Stimulated activated CD8-positive, alpha-beta memory T cell treated with anti-CD3 and anti-CD28 coated beads, Interleukin-15, amount 100 ng/mL, for 4 hours (primary cell): ENCODE measurements at regions not wholly inside any gene's neighbourhood (a gene's known extent, or its start where the extent isn't known, plus 50 kb on each side); places are given as distances from the start of the nearest gene placed in this dataset.
"Not testable (repeated sequence)": the region's sequence is repeated elsewhere in the genome, so short reads cannot be mapped to it uniquely, and the experiment has no call there.

ENCODE experiments used
- DNase-seq, 2 donors: peaks; one replicate each; pipeline ENCODE4 v3.0.0-alpha.2; 2020; ENCODE audit warnings: low read depth in 2 of 2

DNA sequence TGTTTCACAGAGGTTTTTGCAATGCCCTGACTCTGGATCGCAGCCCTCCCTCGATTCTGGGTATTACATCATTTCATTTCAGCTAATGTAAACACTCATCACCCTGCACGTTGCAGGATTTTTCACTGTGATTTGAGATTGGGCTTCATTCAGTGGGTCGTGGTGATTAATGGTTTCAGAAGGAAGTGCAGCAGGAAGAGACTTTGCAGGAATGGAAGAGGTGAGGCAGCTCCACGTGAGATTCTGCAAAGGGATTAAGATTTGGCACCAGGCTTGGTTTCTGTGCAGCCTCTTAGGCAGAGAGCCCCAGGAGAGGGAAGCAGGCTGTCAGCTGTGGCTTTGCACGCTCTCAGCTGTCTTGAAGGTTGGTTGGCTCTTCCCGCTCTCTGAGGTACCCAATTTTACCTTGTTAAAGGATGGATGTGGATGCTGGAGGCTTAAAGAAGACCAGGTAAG, 95.2 kb downstream of the PLCE1 start:
- DNase-seq = no peak

DNA sequence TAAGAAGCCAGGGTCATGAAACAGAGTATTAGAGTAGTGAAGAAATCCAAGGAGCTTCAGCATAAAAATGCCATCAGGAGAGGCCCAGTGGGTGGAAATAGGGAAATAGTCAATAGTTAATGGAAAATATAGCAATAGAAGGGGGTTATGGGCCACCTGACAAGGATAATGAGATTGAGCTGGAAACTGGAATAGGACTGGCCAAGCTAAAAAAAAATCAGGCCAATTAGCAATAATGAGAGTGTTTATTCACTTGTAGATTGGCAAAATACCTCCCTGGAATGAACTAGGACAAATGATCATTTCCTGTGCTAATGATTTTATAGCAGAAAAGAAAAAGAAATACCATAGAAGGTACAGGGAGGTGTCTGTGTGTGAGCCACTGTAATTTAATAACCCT, 97.9 kb downstream of the PLCE1 start:
- no peak for DNase-seq

DNA sequence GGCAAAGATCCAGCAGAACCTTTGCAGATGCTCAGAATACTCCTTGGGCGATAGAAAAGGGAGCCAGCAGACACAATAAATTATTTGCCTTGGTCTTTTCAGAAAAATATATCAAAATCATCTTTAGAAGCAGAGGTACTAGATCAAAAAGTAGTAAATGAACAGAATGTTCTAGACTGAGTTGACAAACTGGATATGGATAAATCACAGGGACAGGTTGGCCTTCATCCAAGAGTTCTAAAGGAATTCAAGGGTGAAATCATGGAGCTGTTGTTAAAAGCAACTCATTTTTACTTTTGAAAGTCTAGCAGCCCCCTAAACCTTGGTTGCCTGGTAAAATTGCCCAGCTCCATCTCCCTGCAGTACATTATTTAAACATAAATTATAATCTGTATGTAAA, 99.1 kb downstream of the PLCE1 start:
- DNase-seq = no peak

DNA sequence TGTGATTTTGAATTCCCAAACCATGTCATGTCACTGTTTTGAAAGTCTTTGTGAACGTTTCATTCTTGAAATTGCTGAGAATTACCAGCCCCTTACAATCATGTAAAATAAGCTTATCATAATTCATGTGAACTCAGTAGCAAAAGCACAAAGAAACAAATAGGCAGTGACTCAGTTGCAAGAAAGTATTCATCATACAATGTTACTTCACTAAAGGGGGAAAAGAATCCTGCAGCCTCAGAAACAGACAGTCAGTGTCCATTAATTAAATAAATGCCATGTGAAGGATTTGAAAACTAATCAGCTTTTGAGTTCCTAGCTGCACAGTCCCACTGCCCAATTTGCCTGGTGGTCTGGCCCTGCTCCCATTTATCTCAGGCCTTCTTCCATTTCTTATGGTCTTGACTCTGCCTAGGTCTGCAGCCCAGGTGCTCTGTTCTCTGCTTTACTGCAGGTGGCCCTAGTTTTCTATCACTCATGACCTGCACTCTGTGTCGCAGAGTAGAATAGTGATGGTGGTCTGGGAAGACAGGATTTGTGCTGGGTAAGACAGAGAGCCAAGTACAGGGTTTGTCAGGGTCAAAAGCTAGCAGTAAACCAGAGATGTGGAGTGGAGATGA, 99.7 kb downstream of the PLCE1 start:
- no peak for DNase-seq

DNA sequence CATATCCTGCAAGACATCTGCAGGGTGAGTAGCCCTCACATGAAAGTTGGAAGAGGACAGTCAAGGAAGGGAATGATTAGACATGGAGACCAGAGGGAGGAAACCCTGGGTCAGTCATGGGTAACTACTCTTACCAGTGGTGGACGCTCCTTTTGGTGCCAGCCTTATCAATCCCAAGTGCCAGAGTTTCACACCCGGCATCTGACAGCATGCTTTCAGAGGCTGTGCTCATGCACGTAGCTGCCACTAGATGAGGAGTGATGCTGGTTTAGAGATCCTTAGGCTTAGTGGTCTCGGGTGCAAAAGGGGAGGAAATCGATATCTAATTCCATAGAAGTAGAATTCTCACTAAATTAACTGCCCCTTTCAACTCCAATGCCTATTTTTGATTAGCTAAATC, 100.8 kb downstream of the PLCE1 start:
- no peak for DNase-seq

DNA sequence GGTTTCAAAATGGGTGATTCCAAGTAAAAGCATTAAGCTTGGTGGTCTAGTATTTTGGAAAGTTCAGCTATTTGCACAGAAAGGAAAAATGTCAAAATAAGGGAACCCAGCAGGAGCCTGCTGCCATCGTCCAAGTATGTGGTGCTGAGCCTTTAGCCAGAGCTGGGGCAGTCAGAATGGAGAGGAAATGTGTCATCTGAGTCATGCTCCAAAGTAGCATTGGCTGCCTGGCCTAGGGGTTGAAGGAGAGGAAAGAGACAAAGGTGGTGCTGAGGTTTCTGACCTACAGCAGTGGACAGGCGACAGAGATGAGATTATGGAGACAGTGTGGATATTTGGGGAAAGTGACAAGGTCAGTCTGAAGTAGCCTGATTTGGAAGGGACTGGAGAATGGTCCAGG, 103.9 kb downstream of the PLCE1 start:
- DNase-seq = no peak

DNA sequence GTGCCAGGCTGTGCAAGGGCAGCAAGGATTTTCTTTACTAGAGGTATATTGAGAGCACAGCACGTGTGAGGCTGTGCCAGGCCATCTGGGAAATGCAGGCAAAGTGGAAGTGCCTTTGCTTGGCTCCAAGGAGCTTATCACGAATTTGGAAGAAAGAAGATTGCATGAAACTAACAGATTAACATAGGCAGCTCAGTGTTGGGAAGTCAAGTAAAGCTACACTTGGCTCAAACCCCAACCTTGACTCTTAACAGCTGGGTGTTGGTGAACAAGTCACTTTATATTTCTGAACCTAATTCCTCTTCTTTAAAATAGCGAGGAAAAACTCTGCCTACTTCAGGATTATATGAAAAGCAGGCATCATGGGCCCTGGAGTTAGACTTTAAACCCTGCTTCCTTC, 105.2 kb downstream of the PLCE1 start:
- DNase-seq = no peak

DNA sequence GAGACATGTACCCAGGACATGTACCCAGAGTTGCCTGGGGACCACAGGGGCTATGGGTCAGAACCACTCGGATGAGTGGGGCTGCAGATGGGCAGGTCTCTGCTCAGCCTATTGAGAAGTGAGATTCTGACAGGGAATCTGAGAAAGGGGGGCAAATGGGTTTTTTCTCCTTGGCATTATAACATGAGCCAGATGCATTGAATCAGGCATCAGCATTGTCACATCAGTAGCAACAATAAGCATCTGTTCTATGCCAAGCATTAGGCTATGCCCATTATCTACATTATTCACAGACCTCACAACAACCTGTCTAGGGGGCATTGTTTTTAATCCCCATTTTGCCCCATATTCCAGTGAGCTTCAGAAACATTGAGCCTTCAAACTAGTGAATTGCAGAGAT, 108.2 kb downstream of the PLCE1 start:
- no peak for DNase-seq

DNA sequence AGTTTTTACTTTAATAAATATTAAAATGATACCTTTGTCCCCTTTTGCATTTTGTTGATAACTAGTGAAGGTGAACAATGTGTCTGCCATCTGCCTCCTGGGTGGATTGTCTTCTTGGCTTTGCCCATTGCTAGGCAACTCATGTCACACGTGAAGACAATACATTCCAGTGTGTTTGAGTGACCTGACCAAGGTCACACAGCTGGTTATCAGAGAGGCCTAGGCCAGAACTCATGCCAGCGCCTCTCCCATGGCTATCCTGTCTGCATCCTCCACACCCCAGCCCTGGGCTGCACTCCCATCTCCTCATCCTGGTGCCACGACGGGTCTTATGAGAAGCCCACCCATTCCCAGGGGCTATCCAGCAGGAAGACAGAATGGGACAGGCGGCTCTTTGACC, 108.7 kb downstream of the PLCE1 start:
- no peak for DNase-seq

DNA sequence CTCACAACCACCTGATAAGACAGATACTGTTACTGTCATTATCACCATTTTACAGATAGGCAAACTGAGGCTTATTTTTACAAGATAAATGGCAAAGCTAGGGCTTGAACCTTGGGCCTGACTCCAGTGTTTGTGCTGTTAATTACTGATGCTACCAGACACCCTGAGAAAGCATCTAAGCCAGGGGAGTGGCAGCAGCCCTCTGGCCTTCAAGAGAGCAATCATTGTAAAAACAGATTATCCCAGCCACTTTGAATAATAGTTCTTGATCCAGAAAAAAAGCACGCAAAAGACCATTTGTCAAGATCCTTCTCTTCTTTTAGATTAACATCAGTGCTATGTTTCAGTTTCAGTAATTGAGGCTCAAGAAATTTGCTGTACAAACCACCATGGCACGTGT, 109.5 kb downstream of the PLCE1 start:
- no peak for DNase-seq

DNA sequence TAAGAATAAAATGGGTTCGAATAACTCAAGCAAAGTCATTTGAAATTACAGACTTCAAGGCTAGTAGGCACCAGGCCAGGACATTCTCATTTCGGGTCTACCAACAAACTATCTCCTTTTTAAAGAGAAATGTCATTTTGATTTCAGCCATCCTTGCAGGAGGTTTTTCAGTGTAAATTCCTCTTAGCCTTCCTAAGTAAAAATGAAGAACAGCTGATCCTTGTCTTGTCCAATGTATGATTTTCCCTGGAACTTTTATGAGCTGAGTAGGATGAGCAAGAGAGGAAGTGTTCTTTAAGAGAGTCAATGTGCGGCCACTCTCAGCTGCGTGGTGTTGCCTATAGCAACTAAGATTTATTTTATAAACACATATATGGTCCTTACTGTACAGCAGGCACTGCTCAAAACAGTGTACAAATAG, 110.1 kb downstream of the PLCE1 start:
- DNase-seq = no peak

DNA sequence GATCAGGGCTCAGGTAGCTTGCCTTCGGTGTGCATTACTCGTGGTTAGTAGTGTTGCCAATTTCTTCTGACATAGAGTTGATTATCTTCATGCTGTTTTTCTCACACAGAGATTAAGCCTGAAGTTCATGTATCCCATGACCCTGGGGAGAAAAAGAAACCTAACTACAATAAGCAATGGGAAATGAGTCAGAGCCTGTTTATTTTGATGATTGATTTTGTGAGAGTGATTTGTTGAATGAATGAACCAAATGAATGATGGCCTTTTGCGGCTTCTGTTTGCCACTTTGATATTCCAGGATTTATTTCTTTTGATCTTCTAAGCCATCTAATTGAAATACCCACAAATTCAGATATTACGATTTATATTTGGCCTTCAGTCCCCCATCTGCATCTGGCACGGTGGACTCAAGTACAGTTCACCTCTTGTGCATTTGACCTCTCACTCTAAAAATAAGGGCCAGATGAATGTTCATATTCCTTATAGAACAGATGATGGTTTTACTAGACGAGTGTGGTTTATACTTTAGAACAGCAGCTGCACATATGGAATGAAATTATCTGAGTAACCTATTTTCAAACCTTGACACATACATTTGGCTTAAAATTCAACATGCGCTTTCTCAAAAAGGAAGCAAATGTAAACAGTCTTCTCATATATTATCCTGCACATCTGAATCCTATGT, 110.7 kb downstream of the PLCE1 start:
- no peak for DNase-seq

DNA sequence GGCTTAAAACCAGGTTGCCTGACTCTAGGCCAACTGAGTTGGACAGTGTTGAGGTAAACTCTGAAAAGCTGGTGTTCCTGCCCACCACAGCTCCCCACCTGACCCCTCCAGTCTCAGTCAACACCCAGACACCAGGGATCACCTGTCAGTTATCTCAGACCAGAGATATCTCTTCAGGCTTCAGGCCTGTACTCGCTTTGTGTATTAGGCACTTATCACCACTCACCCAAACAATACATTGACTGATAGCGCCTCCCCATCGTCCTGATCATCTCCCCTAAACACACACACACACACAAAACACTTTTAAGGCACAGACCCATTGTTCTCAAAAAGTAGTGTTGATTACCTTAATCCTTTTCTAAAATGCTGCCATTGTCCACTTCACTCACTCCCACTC, 111.5 kb downstream of the PLCE1 start:
- DNase-seq = no peak

DNA sequence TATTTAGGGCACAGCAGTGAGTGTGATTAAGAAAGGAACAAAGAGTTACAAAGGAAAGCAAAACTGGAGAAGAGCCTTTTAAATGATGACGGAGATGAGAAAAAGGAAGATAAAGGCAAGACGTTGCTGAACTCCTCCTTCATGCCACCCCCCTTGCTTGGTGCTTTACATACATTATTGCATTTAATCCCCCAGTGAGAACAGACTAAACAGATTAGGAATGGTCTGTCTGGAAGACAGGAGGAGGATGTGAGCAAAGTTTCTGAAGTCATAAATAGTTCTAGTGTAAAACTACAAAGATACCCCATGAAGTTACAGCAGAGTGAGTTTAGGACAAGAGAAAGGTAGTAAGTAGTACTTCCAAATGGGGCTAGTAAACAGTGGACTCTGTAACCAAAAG, 113.5 kb downstream of the PLCE1 start:
- DNase-seq = no peak

DNA sequence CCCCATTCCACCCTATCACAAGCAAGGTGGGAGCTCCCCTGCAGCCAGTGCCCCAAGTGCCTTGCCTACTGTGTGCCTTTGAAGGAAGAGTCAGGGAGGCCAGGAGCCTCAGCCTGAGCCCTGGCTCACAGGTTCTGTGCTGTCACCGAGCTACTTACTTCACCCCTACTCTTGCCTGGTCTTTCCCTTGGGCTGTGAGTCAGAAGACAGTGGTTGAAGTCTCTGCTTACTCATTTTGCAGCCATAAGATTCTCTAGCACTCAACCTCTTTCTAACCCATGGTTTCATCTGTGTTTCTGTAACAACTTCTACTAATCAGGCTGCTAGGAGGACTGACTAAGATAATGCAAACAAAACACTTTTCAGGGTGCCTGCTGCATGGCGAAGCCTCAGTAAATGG, 114.5 kb downstream of the PLCE1 start:
- no peak for DNase-seq

DNA sequence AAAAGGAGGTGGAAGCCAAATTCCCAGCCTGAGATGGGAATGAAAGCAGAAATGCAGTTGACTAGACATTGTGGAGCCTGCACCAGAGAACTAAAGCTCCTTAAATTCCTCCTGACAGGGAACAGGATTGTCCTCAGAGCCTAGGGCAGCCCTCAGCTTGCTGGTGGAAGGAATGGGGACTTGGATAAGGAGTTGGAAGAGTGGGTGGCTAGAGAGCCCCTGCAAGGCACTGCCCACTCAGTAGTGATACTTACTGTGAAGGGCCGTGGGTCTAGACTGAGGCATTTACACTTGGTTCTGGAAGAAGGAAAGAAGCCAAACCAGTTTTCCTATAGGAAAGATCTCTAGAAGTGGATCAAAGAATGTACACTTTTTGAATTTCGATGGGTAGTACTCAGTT, 117.6 kb downstream of the PLCE1 start:
- DNase-seq = no peak

DNA sequence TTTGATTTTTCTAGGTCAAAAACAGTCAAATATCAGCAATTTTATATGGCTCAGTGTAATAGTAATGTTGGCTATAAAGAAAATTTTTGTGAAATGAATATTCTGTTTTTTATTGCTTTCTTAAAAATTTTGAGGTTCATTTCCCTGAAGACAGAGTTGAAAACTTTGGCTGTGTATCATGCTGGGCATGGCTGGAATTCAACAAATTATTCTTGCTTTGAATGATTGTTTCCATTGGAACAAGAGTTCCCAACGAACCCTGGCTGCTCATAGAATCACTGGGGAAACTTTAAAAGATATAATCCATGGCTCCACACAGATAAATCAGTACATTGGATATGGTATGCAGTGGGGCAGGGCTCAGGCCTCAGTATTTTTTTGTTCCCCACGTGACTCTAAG, 118.6 kb downstream of the PLCE1 start:
- DNase-seq = no peak

DNA sequence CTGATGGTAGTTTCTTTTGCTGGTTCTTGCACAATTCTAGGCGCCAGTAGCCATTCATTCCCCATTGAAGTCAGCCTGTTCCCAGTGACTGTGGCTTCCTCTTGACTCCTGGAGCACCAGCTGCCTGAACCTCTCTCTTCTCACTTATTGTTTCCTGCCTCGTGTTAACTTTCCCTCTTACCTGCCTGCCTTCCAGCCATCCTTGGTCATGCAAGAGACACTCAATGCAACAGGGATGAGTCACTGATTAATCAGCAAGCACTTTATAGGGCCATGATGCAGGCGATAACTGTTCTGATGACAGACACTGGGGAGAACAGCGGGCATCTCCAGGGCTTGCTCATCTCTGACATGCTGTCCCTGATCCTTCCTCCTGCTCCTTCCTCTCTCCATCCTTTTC, 122.0 kb downstream of the PLCE1 start:
- DNase-seq = no peak

DNA sequence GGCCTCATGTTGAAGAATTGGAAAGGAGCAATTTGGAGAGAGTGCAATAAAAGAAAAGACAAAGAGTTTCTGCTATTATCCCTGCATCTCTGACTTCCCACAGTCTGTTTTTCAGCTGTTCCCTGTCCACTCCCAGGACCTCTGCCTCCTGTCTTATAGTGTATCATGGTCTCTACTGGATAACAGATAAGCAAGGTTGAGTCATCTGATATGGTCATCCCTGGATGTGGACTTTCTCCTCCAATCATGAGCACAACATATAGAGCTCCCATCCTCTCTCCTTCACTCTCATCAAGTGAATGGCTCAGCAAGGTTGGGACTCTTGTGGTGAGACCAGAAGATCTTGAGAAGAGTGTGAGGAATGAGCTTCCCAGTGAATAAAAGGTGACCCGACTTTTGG, 123.1 kb downstream of the PLCE1 start:
- no peak for DNase-seq

DNA sequence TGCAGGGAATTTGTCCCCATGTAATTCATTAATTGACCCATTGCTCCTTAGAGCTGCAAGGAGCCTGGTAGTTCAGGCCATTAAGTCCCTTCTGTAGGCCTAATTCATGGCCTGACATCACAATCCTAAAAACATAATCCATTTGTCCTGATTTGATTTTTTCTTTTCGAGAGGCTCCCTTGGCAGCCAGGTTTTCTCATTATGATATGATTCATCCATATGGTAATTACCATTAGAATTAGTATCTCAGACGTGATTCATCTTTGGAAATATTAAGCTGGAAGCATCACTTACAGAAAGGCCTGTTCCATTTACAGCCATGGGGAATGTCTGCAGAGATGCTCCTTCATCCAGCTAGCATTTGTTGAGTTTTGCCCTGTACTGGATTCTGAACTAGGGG, 128.5 kb downstream of the PLCE1 start:
- no peak for DNase-seq

DNA sequence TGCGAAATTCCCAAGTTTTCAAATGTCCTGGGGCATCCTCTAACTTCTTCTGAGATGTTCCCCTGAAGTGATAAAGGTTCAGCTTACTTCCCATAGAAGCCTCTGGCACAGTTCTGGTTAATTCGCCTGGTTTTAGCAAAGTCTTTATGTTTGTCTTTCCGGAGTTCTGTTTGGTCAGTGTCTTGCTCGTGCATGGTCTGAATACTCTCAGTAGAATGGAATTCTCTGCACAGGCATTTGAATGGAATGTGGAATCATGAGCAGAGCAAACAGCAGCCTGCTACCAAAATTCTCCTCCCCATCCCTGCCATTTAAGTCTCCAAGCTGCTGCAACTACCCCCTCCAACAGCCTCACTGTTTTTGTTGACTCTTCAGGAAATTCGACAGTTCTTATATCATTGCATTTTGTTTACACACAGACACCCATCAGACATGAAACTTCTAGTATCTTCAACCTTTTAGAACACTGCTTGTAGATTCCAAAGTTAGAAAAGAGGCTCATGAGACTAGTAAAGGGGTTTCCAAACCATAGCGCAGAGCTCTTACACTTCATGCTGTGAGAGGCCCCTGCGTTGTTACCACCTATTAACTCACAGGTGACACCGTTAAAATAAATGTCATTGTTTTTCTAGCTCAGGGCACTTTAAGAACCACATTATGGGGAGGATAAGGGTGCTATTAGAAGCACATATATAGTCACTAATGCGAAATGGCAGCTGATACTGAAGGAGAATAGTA, 129.7 kb downstream of the PLCE1 start:
- DNase-seq = no peak

DNA sequence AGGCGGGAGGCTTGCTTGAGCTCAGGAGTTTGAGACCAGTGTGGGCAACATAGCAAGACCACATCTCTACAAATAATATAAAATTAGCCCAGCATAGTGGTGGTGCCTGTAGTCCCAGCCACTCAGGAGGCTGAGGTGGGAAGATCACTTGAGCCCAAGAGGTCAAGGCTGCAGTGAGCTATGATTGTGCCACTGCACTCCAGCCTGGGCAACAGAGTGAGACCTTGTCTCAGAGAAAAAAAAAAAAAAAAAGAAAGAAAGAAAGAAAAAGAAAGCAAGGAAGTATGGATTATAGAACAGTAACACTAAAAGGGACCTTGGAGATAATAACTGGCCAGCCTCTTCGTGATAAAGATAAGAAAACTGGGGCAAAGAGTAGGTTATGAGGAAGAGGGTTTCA, 130.4 kb downstream of the PLCE1 start:
- DNase-seq = not testable (repeated sequence)

DNA sequence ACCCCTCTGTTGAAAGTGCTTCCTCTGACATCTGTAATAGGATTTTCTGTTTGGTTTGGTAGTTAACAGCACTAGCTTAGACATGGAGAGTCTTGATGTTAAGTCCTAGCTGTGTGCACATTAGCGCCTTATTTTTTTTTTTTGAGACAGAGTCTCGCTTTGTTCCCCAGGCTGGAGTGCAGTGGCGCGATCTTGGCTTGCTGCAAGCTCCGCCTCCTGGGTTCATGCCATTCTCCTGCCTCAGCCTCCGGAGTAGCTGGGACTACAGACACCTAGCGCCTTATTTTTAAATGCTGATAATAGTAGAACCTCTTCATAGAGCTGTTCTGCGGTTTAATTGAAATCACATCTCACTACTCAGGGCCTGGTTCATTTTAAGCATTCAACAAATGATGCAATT, 131.5 kb downstream of the PLCE1 start:
- DNase-seq = not testable (repeated sequence)
